ENCODE measurements at regions not wholly inside any gene's neighbourhood (a gene's known extent, or its start where the extent isn't known, plus 50 kb on each side); places are given as distances from the start of the nearest gene placed in this dataset.

GRCh38 chr2:129872446-129872845 lies 107.0 kb upstream of the RAB6C start:
- Histone ChIP-seq H3K4me3 (IDR thresholded peaks at IDR 0.05; ENCODE audit: insufficient read depth, low read depth, low read length) (no peak overlapping the region), H3K4me1 (ENCODE audit: low read depth, poor library complexity, severe bottlenecking) (peaks cover 5% of the 10 kb centered on the region), H3K79me2 (ENCODE audit: insufficient read depth, low read depth) (no peaks in the 10 kb centered on the region), H3K9ac (no peak overlapping the region), H3K27me3 (ENCODE audit: insufficient read depth, low read depth) (no peaks in the 10 kb centered on the region), H2AFZ (ENCODE audit: low read depth) (no peak overlapping the region), H4K20me1 (ENCODE audit: insufficient read depth) (no peaks in the 10 kb centered on the region), H3K4me2 (no peak overlapping the region), H3K27ac (no peak overlapping the region), H3K36me3 (ENCODE audit: insufficient read depth) (no peaks in the 10 kb centered on the region)
- TF ChIP-seq, protein P1, sequence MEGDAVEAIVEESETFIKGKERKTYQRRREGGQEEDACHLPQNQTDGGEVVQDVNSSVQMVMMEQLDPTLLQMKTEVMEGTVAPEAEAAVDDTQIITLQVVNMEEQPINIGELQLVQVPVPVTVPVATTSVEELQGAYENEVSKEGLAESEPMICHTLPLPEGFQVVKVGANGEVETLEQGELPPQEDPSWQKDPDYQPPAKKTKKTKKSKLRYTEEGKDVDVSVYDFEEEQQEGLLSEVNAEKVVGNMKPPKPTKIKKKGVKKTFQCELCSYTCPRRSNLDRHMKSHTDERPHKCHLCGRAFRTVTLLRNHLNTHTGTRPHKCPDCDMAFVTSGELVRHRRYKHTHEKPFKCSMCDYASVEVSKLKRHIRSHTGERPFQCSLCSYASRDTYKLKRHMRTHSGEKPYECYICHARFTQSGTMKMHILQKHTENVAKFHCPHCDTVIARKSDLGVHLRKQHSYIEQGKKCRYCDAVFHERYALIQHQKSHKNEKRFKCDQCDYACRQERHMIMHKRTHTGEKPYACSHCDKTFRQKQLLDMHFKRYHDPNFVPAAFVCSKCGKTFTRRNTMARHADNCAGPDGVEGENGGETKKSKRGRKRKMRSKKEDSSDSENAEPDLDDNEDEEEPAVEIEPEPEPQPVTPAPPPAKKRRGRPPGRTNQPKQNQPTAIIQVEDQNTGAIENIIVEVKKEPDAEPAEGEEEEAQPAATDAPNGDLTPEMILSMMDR (conservative IDR thresholded peaks at IDR 0.05; ENCODE audit: low read depth, low read length): no peak

GRCh38 chr2:129876541-129876940 lies 102.9 kb upstream of the RAB6C start:
- TF ChIP-seq, protein P1 (conservative IDR thresholded peaks at IDR 0.05; ENCODE audit: low read depth, low read length): no peak
- Histone ChIP-seq H3K4me1 (ENCODE audit: low read depth, poor library complexity, severe bottlenecking) (peaks cover 5% of the 10 kb centered on the region), H4K20me1 (ENCODE audit: insufficient read depth) (no peaks in the 10 kb centered on the region), H3K9ac (peak overlapping the region; percentile 35; the same call in 1 of the 2 replicates), H3K27ac (no peak overlapping the region), H3K36me3 (ENCODE audit: insufficient read depth) (no peaks in the 10 kb centered on the region), H3K79me2 (ENCODE audit: insufficient read depth, low read depth) (no peaks in the 10 kb centered on the region), H3K27me3 (ENCODE audit: insufficient read depth, low read depth) (no peaks in the 10 kb centered on the region), H2AFZ (ENCODE audit: low read depth) (peak overlapping the region; percentile 95; the same call in 1 of the 2 replicates), H3K4me3 (IDR thresholded peaks at IDR 0.05; ENCODE audit: insufficient read depth, low read depth, low read length) (peak overlapping the region; percentile 53), H3K4me2 (peak overlapping the region; percentile 51)

DNA sequence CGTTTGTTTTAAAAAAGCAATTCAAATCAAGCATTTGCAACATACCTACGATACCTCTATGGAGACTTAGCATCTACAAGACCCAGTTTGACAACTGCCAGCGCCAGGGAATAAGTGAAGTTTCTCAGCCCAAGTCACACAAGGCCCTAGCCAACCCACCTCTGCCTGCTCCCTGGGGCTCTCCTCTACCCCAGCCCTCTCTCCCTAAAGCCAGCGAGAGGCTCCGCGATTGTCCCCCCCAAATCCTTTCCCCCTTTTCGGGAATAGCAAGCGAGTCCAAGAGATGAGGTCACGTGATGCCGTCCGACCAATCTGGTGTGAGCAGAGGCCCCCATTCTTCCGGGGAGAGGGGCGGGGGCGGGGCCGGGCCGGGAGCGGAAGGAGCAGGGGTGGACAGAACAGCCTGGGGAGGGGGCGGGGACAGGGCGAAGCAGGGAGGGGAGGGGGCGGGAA lies 102.2 kb upstream of the RAB6C start:
- H3K4me2 ChIP-seq: peak overlapping the region; percentile 51
- no peaks in the 10 kb centered on the region for H3K79me2 ChIP-seq (ENCODE audit: insufficient read depth, low read depth)
- H3K36me3 ChIP-seq (ENCODE audit: insufficient read depth): no peaks in the 10 kb centered on the region
- no peak overlapping the region for H3K27ac ChIP-seq
- peak overlapping the region; percentile 95 for H2AFZ ChIP-seq (ENCODE audit: low read depth)
- no peaks in the 10 kb centered on the region for H4K20me1 ChIP-seq (ENCODE audit: insufficient read depth)
- TF ChIP-seq, protein P1 (conservative IDR thresholded peaks at IDR 0.05; ENCODE audit: low read depth, low read length): no peak
- H3K4me3 ChIP-seq (IDR thresholded peaks at IDR 0.05; ENCODE audit: insufficient read depth, low read depth, low read length): peak overlapping the region; percentile 53
- peak overlapping the region; percentile 35; the same call in 1 of the 2 replicates for H3K9ac ChIP-seq
- no peaks in the 10 kb centered on the region for H3K27me3 ChIP-seq (ENCODE audit: insufficient read depth, low read depth)
- H3K4me1 ChIP-seq (ENCODE audit: low read depth, poor library complexity, severe bottlenecking): peaks cover 5% of the 10 kb centered on the region

DNA sequence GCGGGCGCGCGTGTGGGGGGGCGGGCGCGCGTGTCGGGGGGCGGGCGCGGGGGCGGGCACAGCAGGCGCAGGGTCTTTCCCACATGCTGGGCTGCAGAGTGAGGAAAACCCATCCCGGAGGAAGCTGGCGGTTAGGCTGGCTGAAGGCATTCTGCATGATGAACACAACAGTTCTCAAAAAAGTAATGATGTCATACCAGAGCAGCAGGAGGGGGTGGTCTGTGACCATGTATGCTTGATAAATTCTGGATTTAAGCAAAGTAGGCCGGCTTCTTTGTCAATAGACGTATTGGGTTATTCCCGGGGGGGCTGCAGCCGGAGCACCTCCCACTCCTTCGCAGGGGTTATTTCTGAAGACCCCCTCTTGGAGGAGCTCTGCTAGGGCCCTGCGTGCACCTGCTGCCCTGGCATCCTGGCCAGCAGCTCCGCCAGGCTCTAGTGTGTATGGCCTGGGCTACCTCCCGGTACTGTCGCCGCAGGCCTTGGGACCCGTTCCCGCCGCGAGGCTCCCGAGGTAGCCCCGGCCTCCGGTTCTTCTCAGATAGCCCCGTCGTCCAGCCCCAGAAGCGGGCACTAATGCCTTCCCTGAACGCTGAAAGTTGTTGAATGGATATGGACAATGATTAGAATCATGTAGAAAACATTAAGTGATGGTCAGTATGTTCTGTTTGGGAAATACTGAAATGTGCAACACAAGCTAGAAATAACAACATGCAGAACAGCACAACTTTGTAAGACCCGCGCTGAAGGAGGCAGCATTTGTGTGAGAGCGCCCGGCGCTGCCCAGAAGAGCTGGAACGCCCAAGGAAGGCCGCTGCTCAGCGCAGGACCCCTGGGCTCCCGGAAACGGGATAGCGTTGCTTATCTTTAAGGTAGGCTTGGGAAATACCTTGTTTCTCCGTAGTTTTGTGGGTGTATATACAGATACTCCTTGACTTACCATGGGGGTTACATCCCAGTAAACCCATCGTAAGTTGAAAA lies 101.4 kb upstream of the RAB6C start:
- H3K4me3 ChIP-seq (IDR thresholded peaks at IDR 0.05; ENCODE audit: insufficient read depth, low read depth, low read length): no peak overlapping the region
- H2AFZ ChIP-seq (ENCODE audit: low read depth): peak overlapping the region; percentile 18; the same call in 1 of the 2 replicates
- no peak overlapping the region for H3K9ac ChIP-seq
- peaks cover 5% of the 10 kb centered on the region for H3K4me1 ChIP-seq (ENCODE audit: low read depth, poor library complexity, severe bottlenecking)
- H3K36me3 ChIP-seq (ENCODE audit: insufficient read depth): no peaks in the 10 kb centered on the region
- H3K79me2 ChIP-seq (ENCODE audit: insufficient read depth, low read depth): no peaks in the 10 kb centered on the region
- no peak overlapping the region for H3K27ac ChIP-seq
- H3K4me2 ChIP-seq: no peak overlapping the region
- TF ChIP-seq, protein P1 (conservative IDR thresholded peaks at IDR 0.05; ENCODE audit: low read depth, low read length): no peak
- no peaks in the 10 kb centered on the region for H3K27me3 ChIP-seq (ENCODE audit: insufficient read depth, low read depth)
- H4K20me1 ChIP-seq (ENCODE audit: insufficient read depth): no peaks in the 10 kb centered on the region

Measured in KMS-11 (cell line).